SK-N-MC (cell line): ENCODE measurements at regions not wholly inside any gene's neighbourhood (a gene's known extent, or its start where the extent isn't known, plus 50 kb on each side); places are given as distances from the start of the nearest gene placed in this dataset.

Experiments used
- DNase-seq: peaks from one replicate; pipeline ENCODE4 v3.0.0-alpha.2; 2011; ENCODE audit warnings: low read depth, low spot score
- H3K27ac ChIP-seq: fragments of 200-600 bp; sonication (generic); 2 replicates; pipeline ENCODE4 v1.5.1; 2016; ENCODE audit warnings: mixed run types
- H3K36me3 ChIP-seq: fragments of 200-600 bp; sonication (generic); 2 replicates; pipeline ENCODE4 v1.6.1; 2017; ENCODE audit warnings: antibody characterized with exemption, low read length, mixed read lengths; ENCODE audit not compliant: insufficient read depth
- H3K4me3 ChIP-seq: fragments of 200-600 bp; sonication (generic); 2 replicates; pipeline ENCODE4 v1.5.1; 2016
- H3K9ac ChIP-seq: fragments of 200-600 bp; sonication (generic); 2 replicates; pipeline ENCODE4 v1.8.0; 2017; ENCODE audit warnings: mixed run types, mixed read lengths; ENCODE audit not compliant: insufficient read length
- H3K9me3 ChIP-seq: fragments of 200-600 bp; sonication (generic); 2 replicates; pipeline ENCODE4 v1.6.1; 2017; ENCODE audit warnings: low read depth, mild to moderate bottlenecking, antibody characterized with exemption, low read length, moderate library complexity, mixed read lengths
- EZH2 ChIP-seq: fragments of 200-600 bp; sonication (generic); IDR thresholded peaks from one replicate; pipeline ENCODE4 v1.6.1; 2017; ENCODE audit warnings: antibody characterized with exemption
- FOXP2 ChIP-seq: optimal IDR thresholded peaks from 2 replicates; pipeline ENCODE3; 2011; ENCODE audit warnings: mild to moderate bottlenecking, moderate library complexity; ENCODE audit not compliant: insufficient read depth; ENCODE audit errors: extremely low read length, control extremely low read depth
- POLR2AphosphoS5 ChIP-seq: IDR thresholded peaks from 2 replicates; pipeline ENCODE4 v1.6.1; 2012; ENCODE audit warnings: mild to moderate bottlenecking, low read depth, low read length, borderline replicate concordance

- no peaks in the 10 kb centered on the region for H3K36me3 ChIP-seq
- no peak overlapping the region for H3K4me3 ChIP-seq
- no peaks in the 10 kb centered on the region for H3K9me3 ChIP-seq
- no peak overlapping the region for H3K9ac ChIP-seq
- TF ChIP-seq FOXP2 (no peak), POLR2AphosphoS5 (no peak), EZH2 (no peak)
- no peak overlapping the region for H3K27ac ChIP-seq
- no peak for DNase-seq
Measured at GRCh38 chr11:91756829-91757480, 467.7 kb upstream of the FAT3 start.

- no peak overlapping the region for H3K9ac ChIP-seq
- no peak overlapping the region for H3K4me3 ChIP-seq
- H3K27ac ChIP-seq = no peak overlapping the region
- DNase-seq = no peak
- no peaks in the 10 kb centered on the region for H3K36me3 ChIP-seq
- H3K9me3 ChIP-seq = no peaks in the 10 kb centered on the region
- TF ChIP-seq POLR2AphosphoS5 (no peak), FOXP2 (no peak), EZH2 (no peak)
Measured at GRCh38 chr11:91755951-91756707, 468.5 kb upstream of the FAT3 start.

- Histone ChIP-seq H3K27ac (no peak overlapping the region), H3K9me3 (no peaks in the 10 kb centered on the region)
- TF ChIP-seq POLR2AphosphoS5 (no peak), FOXP2 (no peak), EZH2 (no peak)
Measured at GRCh38 chr11:91755526-91755925, 469.1 kb upstream of the FAT3 start.

GRCh38 chr11:91749251-91749650 is 475.4 kb upstream of the FAT3 start:
- Histone ChIP-seq H3K9me3 (no peaks in the 10 kb centered on the region), H3K4me3 (no peak overlapping the region), H3K27ac (no peak overlapping the region), H3K9ac (no peak overlapping the region), H3K36me3 (no peaks in the 10 kb centered on the region)
- TF ChIP-seq POLR2AphosphoS5 = no peak
- TF ChIP-seq EZH2 = no peak
- no peak for TF ChIP-seq FOXP2
- no peak for DNase-seq

More at GRCh38 chr11:91755526-91755925, 469.1 kb upstream of the FAT3 start:
- DNase-seq = no peak
- H3K9ac ChIP-seq = no peak overlapping the region
- H3K4me3 ChIP-seq = no peak overlapping the region
- no peaks in the 10 kb centered on the region for H3K36me3 ChIP-seq

- H3K9me3 ChIP-seq = no peaks in the 10 kb centered on the region
- DNase-seq = no peak
- no peak overlapping the region for H3K27ac ChIP-seq
- H3K36me3 ChIP-seq = no peaks in the 10 kb centered on the region
- no peak for TF ChIP-seq EZH2
- TF ChIP-seq FOXP2 = no peak
- TF ChIP-seq POLR2AphosphoS5 = no peak
- no peak overlapping the region for H3K4me3 ChIP-seq
- no peak overlapping the region for H3K9ac ChIP-seq
Measured at GRCh38 chr11:91742155-91742554, 482.5 kb upstream of the FAT3 start.

- H3K27ac ChIP-seq = no peak overlapping the region
- TF ChIP-seq EZH2 (no peak), POLR2AphosphoS5 (no peak), FOXP2 (no peak)
Measured at GRCh38 chr11:91731051-91731450, 493.6 kb upstream of the FAT3 start.

GRCh38 chr11:91730620-91731019 is 494.0 kb upstream of the FAT3 start:
- H3K36me3 ChIP-seq = no peaks in the 10 kb centered on the region
- H3K9ac ChIP-seq = no peak overlapping the region
- no peak for DNase-seq
- H3K4me3 ChIP-seq = no peak overlapping the region
- TF ChIP-seq FOXP2 = no peak
- TF ChIP-seq EZH2 = no peak
- no peak for TF ChIP-seq POLR2AphosphoS5
- no peak overlapping the region for H3K27ac ChIP-seq
- H3K9me3 ChIP-seq = no peaks in the 10 kb centered on the region

More at GRCh38 chr11:91731051-91731450, 493.6 kb upstream of the FAT3 start:
- no peak for DNase-seq
- H3K4me3 ChIP-seq = no peak overlapping the region
- H3K36me3 ChIP-seq = no peaks in the 10 kb centered on the region
- H3K9me3 ChIP-seq = no peaks in the 10 kb centered on the region
- no peak overlapping the region for H3K9ac ChIP-seq

GRCh38 chr11:91730057-91730456 is 494.6 kb upstream of the FAT3 start:
- Histone ChIP-seq H3K36me3 (no peaks in the 10 kb centered on the region), H3K27ac (no peak overlapping the region), H3K9me3 (no peaks in the 10 kb centered on the region), H3K9ac (no peak overlapping the region), H3K4me3 (no peak overlapping the region)
- DNase-seq = no peak
- TF ChIP-seq EZH2 (no peak), POLR2AphosphoS5 (no peak), FOXP2 (no peak)
